CD4-positive, alpha-beta memory T cell (primary cell): ENCODE measurements at regions not wholly inside any gene's neighbourhood (a gene's known extent, or its start where the extent isn't known, plus 50 kb on each side); places are given as distances from the start of the nearest gene placed in this dataset.
"Not testable (repeated sequence)": the region's sequence is repeated elsewhere in the genome, so short reads cannot be mapped to it uniquely, and the experiment has no call there.

ENCODE experiments used
- CTCF ChIA-PET: fragments of 350-600 bp; sonication (Branson Sonifier 250); formaldehyde crosslinking; loops from one replicate; lab custom pipeline; 2021; ENCODE audit warnings: inconsistent platforms; ENCODE audit not compliant: partially characterized antibody; lab: Charles Lee
- POLR2A ChIA-PET: fragments of 350-600 bp; sonication (Branson Sonifier 250); formaldehyde crosslinking; loops from one replicate; lab custom pipeline; 2021; ENCODE audit not compliant: partially characterized antibody; lab: Charles Lee
- DNase-seq, 5 donors: peaks; one replicate each; pipeline versions ENCODE4 v3.0.0 to v3.0.0-alpha.2; 2020 to 2022; ENCODE audit warnings: mixed read lengths in 1 of 5
- H3K27ac ChIP-seq: one replicate; pipeline ENCODE4 v1.7.0; 2013; ENCODE audit warnings: low read depth, low read length
- H3K27me3 ChIP-seq: 2 replicates; pipeline ENCODE4 v1.7.0; 2013; ENCODE audit warnings: mild to moderate bottlenecking, low read length, moderate library complexity; ENCODE audit not compliant: insufficient read depth
- H3K36me3 ChIP-seq: 2 replicates; pipeline ENCODE4 v1.7.0; 2013; ENCODE audit warnings: mild to moderate bottlenecking, low read length, moderate library complexity; ENCODE audit not compliant: insufficient read depth
- H3K4me1 ChIP-seq: 2 replicates; pipeline ENCODE4 v1.7.0; 2013; ENCODE audit warnings: mild to moderate bottlenecking, low read length, moderate library complexity; ENCODE audit not compliant: insufficient read depth
- H3K4me3 ChIP-seq, 2 donors: one replicate each; pipeline ENCODE4 v1.7.0; 2013; ENCODE audit warnings: low read length in 2 of 2, mild to moderate bottlenecking in 1 of 2
- H3K9me3 ChIP-seq, 2 donors: one replicate each; pipeline ENCODE4 v1.7.0; 2013; ENCODE audit warnings: low read length in 2 of 2, control low read depth in 1 of 2; ENCODE audit not compliant: control insufficient read depth in 1 of 2
- H3K27ac Mint-ChIP-seq, 7 donors: one replicate each; pipeline ENCODE4 v1.8.0; 2020 to 2021; ENCODE audit warnings: mixed read lengths in 7 of 7, mild to moderate bottlenecking in 6 of 7, inconsistent platforms in 3 of 7, moderate library complexity in 3 of 7
- H3K27me3 Mint-ChIP-seq, 2 donors: one replicate each; pipeline ENCODE4 v1.8.0; 2020 to 2021; ENCODE audit warnings: mixed read lengths in 2 of 2
- H3K36me3 Mint-ChIP-seq, 2 donors: one replicate each; pipeline ENCODE4 v1.8.0; 2020 to 2021; ENCODE audit warnings: mixed read lengths in 2 of 2, inconsistent platforms in 1 of 2, mild to moderate bottlenecking in 1 of 2
- H3K4me1 Mint-ChIP-seq, 4 donors: one replicate each; pipeline ENCODE4 v1.8.0; 2020 to 2021; ENCODE audit warnings: mixed read lengths in 4 of 4, mild to moderate bottlenecking in 1 of 4
- H3K4me3 Mint-ChIP-seq, 8 donors: one replicate each; pipeline ENCODE4 v1.8.0; 2020 to 2021; ENCODE audit warnings: mixed read lengths in 8 of 8, mild to moderate bottlenecking in 7 of 8, moderate library complexity in 6 of 8, inconsistent platforms in 3 of 8
- H3K9me3 Mint-ChIP-seq, 8 donors: one replicate each; pipeline ENCODE4 v1.8.0; 2020 to 2021; ENCODE audit warnings: mixed read lengths in 8 of 8, mild to moderate bottlenecking in 5 of 8, inconsistent platforms in 3 of 8, moderate library complexity in 1 of 8
- intact Hi-C: fragments of 100-400 bp; cut with micrococcal nuclease; formaldehyde crosslinking; loops from one replicate; pipeline ENCODE4 v1.15.1; 2023

DNA sequence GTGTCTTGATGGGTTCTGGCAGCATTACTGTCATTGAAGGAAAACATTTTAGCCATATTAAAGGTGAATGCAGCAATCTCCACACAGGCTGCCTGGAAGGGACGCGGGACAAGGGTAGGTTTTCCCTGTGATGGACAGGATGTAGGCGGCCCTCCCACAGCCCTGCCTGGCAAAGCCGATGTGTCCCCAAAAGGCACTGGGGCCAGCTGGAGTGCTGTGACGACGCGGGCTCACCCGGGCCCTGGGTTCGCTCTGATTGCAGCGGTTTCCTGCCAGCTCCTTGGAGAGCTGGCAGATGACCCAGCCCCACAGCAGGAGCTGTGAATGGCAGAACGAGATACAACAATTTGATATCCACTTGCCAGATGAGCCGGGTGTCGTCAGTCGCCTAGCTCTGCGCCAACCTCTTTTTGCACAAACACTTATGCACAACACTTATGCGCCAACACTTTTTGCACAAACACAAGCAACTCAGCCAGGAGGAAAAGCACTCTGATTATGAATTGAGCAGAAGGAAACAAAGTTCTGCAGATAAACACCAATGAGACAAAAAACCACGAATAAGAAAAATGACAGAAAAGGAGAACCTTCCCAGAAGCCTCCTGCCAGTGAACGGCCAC lies 207.5 kb downstream of the ADRA2C start:
- POLR2A ChIA-PET, H3K4me1 ChIP-seq, H3K9me3 Mint-ChIP-seq, H3K27me3 ChIP-seq, intact Hi-C loops, H3K36me3 Mint-ChIP-seq, H3K27ac Mint-ChIP-seq, H3K36me3 ChIP-seq, H3K27ac ChIP-seq, DNase-seq, H3K4me3 ChIP-seq, H3K4me3 Mint-ChIP-seq, H3K9me3 ChIP-seq, H3K4me1 Mint-ChIP-seq, CTCF ChIA-PET: not testable (repeated sequence)
- H3K27me3 Mint-ChIP-seq: peaks cover 19 to 23% of the 10 kb centered on the region in 2 donors

DNA sequence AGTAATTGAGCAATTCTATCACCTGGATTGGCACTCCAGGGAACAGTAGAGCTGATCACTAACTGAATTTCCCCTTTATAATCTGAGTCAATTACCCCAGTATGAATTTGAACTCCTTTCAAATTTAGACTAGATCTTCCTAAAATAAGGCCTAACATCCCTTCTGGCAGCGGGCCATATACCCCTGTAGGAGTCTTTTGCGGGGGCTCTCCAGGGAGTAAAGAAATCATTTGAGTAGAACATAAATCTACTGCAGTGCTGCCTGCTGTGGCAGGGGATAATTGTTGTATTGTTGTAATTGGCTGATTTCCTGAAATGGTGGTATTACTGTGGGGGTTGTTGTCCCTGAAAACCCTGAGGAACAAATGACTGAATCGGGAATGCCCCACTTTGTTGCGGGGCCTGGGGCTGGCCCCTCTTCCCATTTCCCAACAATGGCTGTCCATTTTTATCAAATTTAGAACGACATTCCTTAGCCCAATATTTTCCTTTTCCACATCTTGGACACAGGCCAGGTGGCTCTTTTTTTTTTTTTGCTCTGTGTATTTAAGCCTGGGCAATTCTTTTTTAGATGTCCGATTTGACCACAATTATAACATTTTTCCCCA lies 217.4 kb downstream of the ADRA2C start:
- CTCF ChIA-PET: interaction anchor here (0.6 kb wide), 1 partner anchor 131 kb away, joined by 3 read pairs; no protein-coding TSS in a partner anchor
- H3K36me3 Mint-ChIP-seq: not testable (repeated sequence)

DNA sequence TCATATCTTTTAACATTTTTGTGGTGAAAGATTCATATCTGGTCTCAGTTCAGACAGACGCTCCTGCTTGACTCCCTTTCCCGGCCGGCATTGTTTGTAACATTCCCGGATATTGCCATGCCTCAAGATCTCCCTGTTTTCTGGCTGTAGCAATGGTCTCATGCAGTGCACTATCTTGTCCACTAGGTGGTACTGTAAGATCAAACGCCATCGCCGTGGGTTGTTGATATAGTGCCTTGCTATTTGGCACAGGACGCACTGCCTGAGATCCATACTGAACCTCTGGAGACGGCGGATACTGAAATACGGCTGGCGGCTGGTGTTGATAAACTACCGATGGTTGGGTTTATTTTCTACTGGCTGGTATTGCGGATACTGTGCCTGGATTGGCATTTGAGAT lies 218.6 kb downstream of the ADRA2C start:
- POLR2A ChIA-PET, H3K36me3 Mint-ChIP-seq, CTCF ChIA-PET, H3K27ac ChIP-seq, H3K9me3 ChIP-seq, H3K4me3 ChIP-seq, H3K27ac Mint-ChIP-seq, H3K27me3 ChIP-seq, H3K4me1 ChIP-seq, H3K36me3 ChIP-seq, H3K9me3 Mint-ChIP-seq, H3K4me1 Mint-ChIP-seq, H3K27me3 Mint-ChIP-seq: not testable (repeated sequence)
- intact Hi-C loops: loop anchor here (5.0 to 10.0 kb wide), 2 partner anchors 120 to 163 kb away; no protein-coding TSS in a partner anchor
- DNase-seq: peak in 2 of 5 donors; percentile 11 to 17
- H3K4me3 Mint-ChIP-seq: peak overlapping the region in 4 of 8 donors; percentile 62 to 82 (median 69)

More for the DNA sequence above, 217.4 kb downstream of the ADRA2C start:
- H3K4me3 Mint-ChIP-seq, H3K9me3 Mint-ChIP-seq, H3K4me1 ChIP-seq, H3K9me3 ChIP-seq, H3K27ac ChIP-seq, H3K27me3 ChIP-seq, DNase-seq, H3K27ac Mint-ChIP-seq, H3K27me3 Mint-ChIP-seq, POLR2A ChIA-PET, H3K4me3 ChIP-seq, H3K4me1 Mint-ChIP-seq, H3K36me3 ChIP-seq: not testable (repeated sequence)
- intact Hi-C loops: loop anchor here (10.0 kb wide), 1 partner anchor 121 kb away; no protein-coding TSS in a partner anchor

GRCh38 chr4:3986412-3986811 lies 220.2 kb downstream of the ADRA2C start:
- H3K4me3 ChIP-seq, DNase-seq, H3K4me1 ChIP-seq, H3K27me3 ChIP-seq, POLR2A ChIA-PET, H3K36me3 ChIP-seq, CTCF ChIA-PET, H3K4me3 Mint-ChIP-seq, H3K4me1 Mint-ChIP-seq, H3K27me3 Mint-ChIP-seq, H3K27ac ChIP-seq, H3K9me3 Mint-ChIP-seq, H3K36me3 Mint-ChIP-seq, H3K9me3 ChIP-seq, H3K27ac Mint-ChIP-seq: not testable (repeated sequence)
- intact Hi-C loops: loop anchor here (5.0 to 10.0 kb wide), 2 partner anchors 118 to 161 kb away; no protein-coding TSS in a partner anchor

DNA sequence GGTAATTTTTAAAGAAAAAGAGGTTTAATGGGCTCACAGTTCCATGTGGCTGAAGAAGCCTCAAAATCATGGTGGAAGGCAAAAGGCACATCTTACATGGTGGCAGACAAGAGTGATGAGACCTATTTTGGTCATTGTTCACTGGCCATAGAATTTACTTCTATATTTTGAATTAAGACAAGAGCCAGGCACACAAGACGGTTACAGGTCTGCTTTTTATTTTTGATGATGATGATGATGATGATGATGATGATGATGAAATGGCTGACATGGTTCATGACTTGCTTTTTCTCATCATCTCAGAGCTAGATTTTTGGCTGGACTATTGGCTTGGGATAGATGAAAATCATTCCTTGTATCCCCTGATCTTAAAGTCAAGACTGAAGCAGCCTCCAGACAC lies 229.3 kb downstream of the OTOP1 start:
- H3K4me3 ChIP-seq, H3K27ac ChIP-seq, intact Hi-C loops, POLR2A ChIA-PET, H3K27me3 ChIP-seq, CTCF ChIA-PET, H3K4me3 Mint-ChIP-seq, H3K9me3 ChIP-seq, H3K36me3 ChIP-seq, H3K36me3 Mint-ChIP-seq, DNase-seq, H3K4me1 Mint-ChIP-seq, H3K27ac Mint-ChIP-seq, H3K9me3 Mint-ChIP-seq, H3K4me1 ChIP-seq: not testable (repeated sequence)
- peaks cover 6 to 13% of the 10 kb centered on the region in 2 donors for H3K27me3 Mint-ChIP-seq

DNA sequence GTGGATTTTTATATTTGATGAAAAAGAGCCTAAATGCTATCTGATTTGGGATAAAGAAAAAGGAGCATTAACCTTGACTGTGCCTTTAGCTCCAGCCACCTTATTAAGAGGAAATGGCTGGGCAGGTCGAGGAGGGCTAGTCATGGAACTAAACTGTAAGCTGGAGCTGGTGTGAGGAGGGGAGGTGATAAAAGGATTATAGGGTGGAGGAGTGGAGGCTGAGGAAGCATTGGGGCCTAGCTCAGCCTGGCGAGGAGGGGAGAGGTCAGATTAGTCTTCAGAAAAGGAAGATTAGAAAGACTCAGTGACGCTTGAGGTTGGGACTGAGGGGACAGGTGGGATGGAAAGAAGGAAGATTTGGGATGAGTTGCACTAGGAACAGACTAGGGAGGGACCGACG lies 222.7 kb downstream of the OTOP1 start:
- H3K9me3 ChIP-seq, H3K36me3 ChIP-seq, H3K27me3 Mint-ChIP-seq, POLR2A ChIA-PET, H3K4me1 ChIP-seq, H3K27ac ChIP-seq, H3K9me3 Mint-ChIP-seq, H3K36me3 Mint-ChIP-seq, H3K4me3 ChIP-seq, DNase-seq, CTCF ChIA-PET, H3K4me1 Mint-ChIP-seq, intact Hi-C loops, H3K4me3 Mint-ChIP-seq, H3K27me3 ChIP-seq: not testable (repeated sequence)
- peak overlapping the region in 2 of 7 donors; percentile 6 to 53 for H3K27ac Mint-ChIP-seq

DNA sequence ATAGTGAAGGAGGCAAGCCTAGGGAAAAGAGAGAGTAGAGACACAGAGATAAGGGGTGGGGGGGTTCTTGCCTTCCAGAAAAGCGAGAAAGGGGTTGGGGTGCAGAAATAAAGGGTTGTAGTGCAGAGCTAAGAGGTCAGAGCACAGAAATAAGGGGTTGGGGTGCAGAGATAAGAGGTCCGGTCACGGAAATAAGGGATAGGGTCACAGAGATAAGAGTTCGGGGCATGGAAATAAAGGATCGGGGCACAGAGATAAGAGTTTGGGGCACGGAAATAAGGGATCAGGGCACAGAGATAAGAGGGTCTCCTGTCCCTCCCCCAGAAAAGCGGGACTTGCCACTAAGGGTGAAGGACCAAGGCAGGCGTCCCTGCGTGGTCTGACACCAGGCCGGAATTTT lies 222.0 kb downstream of the OTOP1 start:
- H3K27ac Mint-ChIP-seq, H3K9me3 Mint-ChIP-seq, DNase-seq, POLR2A ChIA-PET, H3K36me3 Mint-ChIP-seq, H3K9me3 ChIP-seq, intact Hi-C loops, H3K4me3 Mint-ChIP-seq, H3K4me1 ChIP-seq, H3K4me1 Mint-ChIP-seq, CTCF ChIA-PET, H3K27ac ChIP-seq, H3K36me3 ChIP-seq, H3K27me3 ChIP-seq, H3K4me3 ChIP-seq, H3K27me3 Mint-ChIP-seq: not testable (repeated sequence)
